ENCODE measurements at regions not wholly inside any gene's neighbourhood (a gene's known extent, or its start where the extent isn't known, plus 50 kb on each side); places are given as distances from the start of the nearest gene placed in this dataset.

- WGBS, 3 donors = 75 to 87% (median 83%) methylated on average over 4 of the region's 4 CpGs
- H3K27ac ChIP-seq = no peak overlapping the region
- no peak overlapping the region for H3K4me3 ChIP-seq
- no peaks in the 10 kb centered on the region for H3K9me3 ChIP-seq
- H3K36me3 ChIP-seq = no peaks in the 10 kb centered on the region
- no peaks in the 10 kb centered on the region for H3K27me3 ChIP-seq
- TF ChIP-seq CTCF (IDR thresholded peaks at IDR 0.05) (no peak), EP300 (IDR thresholded peaks at IDR 0.05) (no peak), POLR2A (IDR thresholded peaks at IDR 0.05) (no peak)
- intact Hi-C loops (cut with DNase I) = no loop called here
- DNase-seq = no peak
- no peaks in the 10 kb centered on the region for H3K4me1 ChIP-seq (ENCODE audit: insufficient read depth)
These were observed 246.8 kb upstream of the KCNG1 start for GRCh38 chr20:51269671-51270070.

GRCh38 chr20:51267679-51268078 lies 244.8 kb upstream of the KCNG1 start:
- H3K36me3 ChIP-seq = no peaks in the 10 kb centered on the region
- H3K4me3 ChIP-seq = no peak overlapping the region
- H3K9me3 ChIP-seq = no peaks in the 10 kb centered on the region
- intact Hi-C loops (cut with DNase I) = no loop called here
- no peaks in the 10 kb centered on the region for H3K27me3 ChIP-seq
- no peak overlapping the region for H3K27ac ChIP-seq
- WGBS, 3 donors = 89 to 95% (median 92%) methylated on average over 7 of the region's 7 CpGs
- DNase-seq = no peak
- TF ChIP-seq CTCF (IDR thresholded peaks at IDR 0.05) (no peak), POLR2A (IDR thresholded peaks at IDR 0.05) (no peak), EP300 (IDR thresholded peaks at IDR 0.05) (no peak)
- no peaks in the 10 kb centered on the region for H3K4me1 ChIP-seq (ENCODE audit: insufficient read depth)

- WGBS, 3 donors = 79 to 87% (median 83%) methylated on average over 7 of the region's 7 CpGs
- no peaks in the 10 kb centered on the region for H3K27me3 ChIP-seq
- H3K4me1 ChIP-seq (ENCODE audit: insufficient read depth) = no peaks in the 10 kb centered on the region
- H3K36me3 ChIP-seq = no peaks in the 10 kb centered on the region
- intact Hi-C loops (cut with DNase I) = no loop called here
- H3K9me3 ChIP-seq = no peaks in the 10 kb centered on the region
- no peak for DNase-seq
- H3K4me3 ChIP-seq = no peak overlapping the region
- H3K27ac ChIP-seq = no peak overlapping the region
- no peak for TF ChIP-seq EP300 (IDR thresholded peaks at IDR 0.05)
- TF ChIP-seq CTCF (IDR thresholded peaks at IDR 0.05) = no peak
- no peak for TF ChIP-seq POLR2A (IDR thresholded peaks at IDR 0.05)
These were observed 243.4 kb upstream of the KCNG1 start for GRCh38 chr20:51266353-51266752.

- WGBS, 3 donors = 74 to 92% (median 87%) methylated on average over 1 of the region's 1 CpG
- intact Hi-C loops (cut with DNase I) = no loop called here
- no peaks in the 10 kb centered on the region for H3K4me1 ChIP-seq (ENCODE audit: insufficient read depth)
- H3K27me3 ChIP-seq = no peaks in the 10 kb centered on the region
- H3K27ac ChIP-seq = no peak overlapping the region
- DNase-seq = no peak
- TF ChIP-seq CTCF (IDR thresholded peaks at IDR 0.05) (no peak), POLR2A (IDR thresholded peaks at IDR 0.05) (no peak), EP300 (IDR thresholded peaks at IDR 0.05) (no peak)
- H3K36me3 ChIP-seq = no peaks in the 10 kb centered on the region
- H3K9me3 ChIP-seq = no peaks in the 10 kb centered on the region
- H3K4me3 ChIP-seq = no peak overlapping the region
These were observed 242.5 kb upstream of the KCNG1 start for GRCh38 chr20:51265361-51265760.

GRCh38 chr20:51262240-51262639 lies 239.3 kb upstream of the KCNG1 start:
- Histone ChIP-seq H3K4me1 (ENCODE audit: insufficient read depth) (no peaks in the 10 kb centered on the region), H3K9me3 (no peaks in the 10 kb centered on the region), H3K27me3 (no peaks in the 10 kb centered on the region), H3K27ac (no peak overlapping the region), H3K4me3 (no peak overlapping the region), H3K36me3 (no peaks in the 10 kb centered on the region)
- intact Hi-C loops (cut with DNase I) = no loop called here
- no peak for DNase-seq
- TF ChIP-seq EP300 (IDR thresholded peaks at IDR 0.05) (no peak), POLR2A (IDR thresholded peaks at IDR 0.05) (no peak), CTCF (IDR thresholded peaks at IDR 0.05) (no peak)
- WGBS, 3 donors = 20 to 32% (median 28%) methylated on average over 9 of the region's 9 CpGs
